HEK293 (cell line): ENCODE measurements at regions not wholly inside any gene's neighbourhood (a gene's known extent, or its start where the extent isn't known, plus 50 kb on each side); places are given as distances from the start of the nearest gene placed in this dataset.

Experiments used
- CTCF ChIA-PET: fragments of 350-600 bp; formaldehyde crosslinking; extraction: SDS; loops from one replicate; lab custom pipeline; 2021; ENCODE audit warnings: antibody characterized with exemption; lab: Yijun Ruan, JAX
- POLR2A ChIA-PET: fragments of 300-600 bp; formaldehyde crosslinking; extraction: SDS; loops from one replicate; lab custom pipeline; 2020; ENCODE audit warnings: antibody characterized with exemption, inconsistent platforms; lab: Yijun Ruan, JAX
- H3K27ac ChIP-seq: fragments of 200-500 bp; sonication (Bioruptor generic); 2 replicates; pipeline ENCODE4 v1.5.1; 2014; ENCODE audit warnings: low read depth, low read length, control low read depth, inconsistent platforms; ENCODE audit errors: extremely low read depth
- H3K36me3 ChIP-seq, 2 experiments: fragments of 200-500 bp in 1 of 2; sonication (Bioruptor generic) in 1 of 2; 1 replicate in 1 of 2; 2 replicates in 1 of 2; pipeline ENCODE4 v1.5.1; 2014 to 2017; ENCODE audit warnings: inconsistent platforms in 2 of 2, low read length in 2 of 2; ENCODE audit not compliant: control insufficient read depth in 2 of 2, insufficient read depth in 1 of 2
- H3K4me1 ChIP-seq: fragments of 200-500 bp; sonication (Bioruptor generic); 2 replicates; pipeline ENCODE4 v1.5.1; 2014; ENCODE audit warnings: mild to moderate bottlenecking, low read length, inconsistent platforms; ENCODE audit not compliant: control insufficient read depth, insufficient read depth
- H3K4me3 ChIP-seq: 2 replicates; pipeline ENCODE4 v1.5.1; 2011; ENCODE audit warnings: low read depth, mild to moderate bottlenecking, control low read depth, low read length, moderate library complexity
- H3K9me3 ChIP-seq: fragments of 200-500 bp; sonication (Bioruptor generic); 2 replicates; pipeline ENCODE4 v1.5.1; 2014; ENCODE audit warnings: low read depth, low read length, inconsistent platforms; ENCODE audit not compliant: control insufficient read depth, insufficient read depth
- CTCF ChIP-seq: fragments of 450-650 bp; formaldehyde crosslinking; IDR thresholded peaks from 2 replicates; pipeline ENCODE4 v1.5.1; 2016; ENCODE audit warnings: missing biosample characterization, missing genetic modification characterization
- EGR2 ChIP-seq: fragments of 450-650 bp; formaldehyde crosslinking; IDR thresholded peaks from 2 replicates; pipeline ENCODE4 v1.5.1; 2016; ENCODE audit warnings: low read depth, missing biosample characterization, missing genetic modification characterization
- HIC1 ChIP-seq: fragments of 450-650 bp; formaldehyde crosslinking; IDR thresholded peaks from 2 replicates; pipeline ENCODE4 v1.5.1; 2016; ENCODE audit warnings: missing biosample characterization, missing genetic modification characterization
- PRDM1 ChIP-seq: fragments of 450-650 bp; formaldehyde crosslinking; IDR thresholded peaks from 2 replicates; pipeline ENCODE4; 2016; ENCODE audit warnings: missing biosample characterization, missing genetic modification characterization
- SCRT1 ChIP-seq: fragments of 450-650 bp; formaldehyde crosslinking; IDR thresholded peaks from 2 replicates; pipeline ENCODE4 v1.5.1; 2016; ENCODE audit warnings: missing biosample characterization, missing genetic modification characterization, borderline replicate concordance
- SCRT2 ChIP-seq: fragments of 450-650 bp; formaldehyde crosslinking; IDR thresholded peaks from 2 replicates; pipeline ENCODE4 v1.5.1; 2016; ENCODE audit warnings: missing biosample characterization, missing genetic modification characterization
- SP2 ChIP-seq: fragments of 450-650 bp; formaldehyde crosslinking; IDR thresholded peaks from 2 replicates; pipeline ENCODE4 v1.5.1; 2016; ENCODE audit warnings: missing biosample characterization, missing genetic modification characterization
- ZBTB20 ChIP-seq: fragments of 450-650 bp; formaldehyde crosslinking; IDR thresholded peaks from 2 replicates; pipeline ENCODE4 v1.5.1; 2016; ENCODE audit warnings: missing biosample characterization, missing genetic modification characterization
- ZFHX2 ChIP-seq: fragments of 450-650 bp; formaldehyde crosslinking; conservative IDR thresholded peaks from 2 replicates; pipeline ENCODE4 v1.5.1; 2016; ENCODE audit warnings: missing biosample characterization, missing genetic modification characterization
- ZNF121 ChIP-seq: fragments of 450-650 bp; formaldehyde crosslinking; IDR thresholded peaks from 2 replicates; pipeline ENCODE4 v1.5.1; 2016; ENCODE audit warnings: missing biosample characterization, missing genetic modification characterization
- ZNF138 ChIP-seq: fragments of 450-650 bp; formaldehyde crosslinking; IDR thresholded peaks from 2 replicates; pipeline ENCODE4 v1.5.1; 2016; ENCODE audit warnings: missing biosample characterization, missing genetic modification characterization, borderline replicate concordance
- ZNF19 ChIP-seq: fragments of 450-650 bp; formaldehyde crosslinking; IDR thresholded peaks from 2 replicates; pipeline ENCODE4; 2016; ENCODE audit warnings: missing biosample characterization, missing genetic modification characterization, low read depth
- ZNF266 ChIP-seq: fragments of 450-650 bp; formaldehyde crosslinking; IDR thresholded peaks from 2 replicates; pipeline ENCODE4 v1.5.1; 2016; ENCODE audit warnings: missing biosample characterization, missing genetic modification characterization, low read depth
- ZNF341 ChIP-seq: fragments of 450-650 bp; formaldehyde crosslinking; IDR thresholded peaks from 2 replicates; pipeline ENCODE4; 2016; ENCODE audit warnings: low read depth, missing biosample characterization, missing genetic modification characterization
- ZNF37A ChIP-seq: fragments of 450-650 bp; IDR thresholded peaks from 2 replicates; pipeline ENCODE4 v1.5.1; 2018; ENCODE audit warnings: missing biosample characterization, missing genetic modification characterization
- ZNF391 ChIP-seq: fragments of 450-650 bp; formaldehyde crosslinking; IDR thresholded peaks from 2 replicates; pipeline ENCODE4 v1.5.1; 2016; ENCODE audit warnings: low read depth, missing biosample characterization, missing genetic modification characterization, borderline replicate concordance
- ZNF510 ChIP-seq: fragments of 450-650 bp; formaldehyde crosslinking; IDR thresholded peaks from 2 replicates; pipeline ENCODE4 v1.5.1; 2018; ENCODE audit warnings: mild to moderate bottlenecking, missing genetic modification characterization, missing biosample characterization; ENCODE audit not compliant: insufficient replicate concordance

DNA sequence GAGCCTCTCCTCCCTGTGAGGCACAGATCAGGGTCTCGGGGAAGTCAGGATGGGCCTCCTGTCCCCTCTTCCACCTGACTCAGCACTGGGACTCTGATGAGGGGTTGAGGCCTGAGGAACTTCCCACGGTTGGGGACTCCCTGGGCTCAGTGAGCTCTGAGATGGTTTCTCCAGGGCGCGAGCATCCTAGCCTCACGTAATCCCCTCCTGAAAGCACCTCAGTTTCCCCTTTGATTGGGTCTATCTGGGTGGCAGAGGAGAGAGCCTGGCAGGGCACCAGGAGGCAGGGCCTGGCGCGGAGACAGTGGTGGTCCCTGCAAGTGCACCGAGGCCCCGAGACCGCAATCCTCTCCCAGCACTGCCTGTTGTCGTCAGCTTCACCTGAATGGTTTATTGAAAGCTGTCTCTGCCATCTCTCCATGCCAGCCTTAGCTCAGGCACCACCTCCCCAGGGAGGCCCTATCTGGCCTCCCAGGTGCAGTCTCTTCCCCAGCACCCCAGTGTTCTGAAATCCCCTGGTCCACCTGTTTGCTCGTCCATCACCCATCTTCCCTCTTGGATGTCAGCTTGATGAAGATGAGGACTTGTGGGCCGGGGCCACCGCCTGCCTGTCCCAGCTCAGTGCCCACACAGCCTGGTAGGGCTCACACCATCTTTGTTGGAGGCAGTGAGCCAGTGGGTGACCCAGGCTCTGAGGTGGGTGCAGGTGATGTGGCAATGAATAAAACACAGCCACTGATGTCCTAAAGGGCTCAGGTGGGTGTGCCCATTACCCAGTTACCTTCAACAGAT, 52.2 kb upstream of the PCSK6 start:
- Histone ChIP-seq H3K27ac (no peak overlapping the region), H3K36me3 (no peaks in the 10 kb centered on the region), H3K4me3 (no peak overlapping the region), H3K4me1 (no peaks in the 10 kb centered on the region), H3K9me3 (no peaks in the 10 kb centered on the region)
- TF ChIP-seq ZNF266 (tag by site-specific recombination) (no peak), HIC1 (peak; percentile 38; the same call in 1 of the 2 replicates), SCRT2 (peak; percentile 61), ZFHX2 (tag by site-specific recombination) (peak; percentile 14; the same call in 1 of the 2 replicates), ZNF510 (tag by site-specific recombination) (no peak), SCRT1 (tag by site-specific recombination) (0 out of 2 replicates have a peak, but pooled peaks have one; percentile 33), EGR2 (tag by site-specific recombination) (peak; percentile 48; the same call in 1 of the 2 replicates)
- ChIA-PET POLR2A (no interaction called here), CTCF (interaction anchor here (0.6 to 1.5 kb wide), 3 partner anchors 38 to 98 kb away, joined by 3 to 7 read pairs (median 5); no protein-coding TSS in a partner anchor)

GRCh38 chr15:101540480-101541239, 51.2 kb upstream of the PCSK6 start:
- Histone ChIP-seq H3K4me3 (no peak overlapping the region), H3K27ac (no peak overlapping the region), H3K9me3 (no peaks in the 10 kb centered on the region), H3K4me1 (no peaks in the 10 kb centered on the region), H3K36me3 (no peaks in the 10 kb centered on the region)
- POLR2A ChIA-PET, result interaction anchor here (0.6 kb wide), 1 partner anchor 597 kb away, joined by 3 read pairs; no protein-coding TSS in a partner anchor
- TF ChIP-seq SP2 (tag by site-specific recombination) (no peak), ZNF391 (tag by site-specific recombination) (no peak), ZNF121 (tag by site-specific recombination) (peak; percentile 71), ZNF138 (no peak), ZNF37A (no peak), CTCF (tag by site-specific recombination) (peak; percentile 48), ZFHX2 (tag by site-specific recombination) (peak; percentile 67), EGR2 (tag by site-specific recombination) (peak; percentile 61; the same call in 1 of the 2 replicates), ZNF341 (tag by site-specific recombination) (peak; percentile 60), PRDM1 (no peak)
- CTCF ChIA-PET, result interaction anchor here (0.6 to 1.5 kb wide), 3 partner anchors 97 to 129 kb away, joined by 3 to 5 read pairs (median 4); no protein-coding TSS in a partner anchor

GRCh38 chr15:101539930-101540329, 50.4 kb upstream of the PCSK6 start:
- no peaks in the 10 kb centered on the region for H3K9me3 ChIP-seq
- CTCF ChIA-PET, result interaction anchor here (0.6 to 2.0 kb wide), 5 partner anchors 48 to 390 kb away, joined by 3 to 8 read pairs (median 4); no protein-coding TSS in a partner anchor
- no peak overlapping the region for H3K27ac ChIP-seq
- TF ChIP-seq ZNF19 (tag by site-specific recombination) (no peak), ZBTB20 (tag by site-specific recombination) (no peak), ZNF341 (tag by site-specific recombination) (no peak), ZNF121 (tag by site-specific recombination) (no peak)
- H3K4me1 ChIP-seq, result no peaks in the 10 kb centered on the region
- POLR2A ChIA-PET, result no interaction called here
- no peak overlapping the region for H3K4me3 ChIP-seq
- H3K36me3 ChIP-seq, result no peaks in the 10 kb centered on the region
